ENCODE measurements at regions not wholly inside any gene's neighbourhood (a gene's known extent, or its start where the extent isn't known, plus 50 kb on each side); places are given as distances from the start of the nearest gene placed in this dataset.
"Not testable (repeated sequence)": the region's sequence is repeated elsewhere in the genome, so short reads cannot be mapped to it uniquely, and the experiment has no call there.

DNA sequence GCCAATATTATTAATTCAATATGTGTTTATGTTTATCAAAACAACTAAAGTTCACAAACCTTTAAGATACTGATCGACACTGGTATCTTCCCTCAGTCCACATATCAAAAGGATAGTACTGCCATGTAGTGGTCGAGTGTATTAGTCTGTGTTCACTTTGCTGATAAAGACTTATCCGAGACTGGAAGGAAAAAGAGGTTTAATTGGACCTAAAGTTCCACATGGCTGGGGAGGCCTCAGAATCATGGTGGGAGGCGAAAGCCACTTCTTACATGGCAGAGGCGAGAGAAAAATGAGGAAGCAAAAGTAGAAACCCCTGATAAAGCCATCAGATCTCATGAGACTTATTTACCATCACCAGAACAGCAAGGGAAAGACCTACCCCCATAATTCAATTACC, 325.4 kb upstream of the PHF14 start:
- Histone ChIP-seq H3K9me3 (ENCODE audit: control insufficient read depth, insufficient read depth, low read depth, low read length) (no peaks in the 10 kb centered on the region), H3K4me3 (ENCODE audit: low read depth, low read length) (no peak overlapping the region), H3K27ac (ENCODE audit: extremely low read depth, low read depth, low read length) (no peak overlapping the region), H3K4me1 (ENCODE audit: control insufficient read depth, insufficient read depth, low read length) (no peaks in the 10 kb centered on the region), H3K36me3 (ENCODE audit: control insufficient read depth in 2 of 2, insufficient read depth in 1 of 2, low read length in 2 of 2) (no peaks in the 10 kb centered on the region)
- POLR2A ChIA-PET: no interaction called here
- CTCF ChIA-PET: no interaction called here
- TF ChIP-seq MZF1 (tag by site-specific recombination; IDR thresholded peaks at IDR 0.05; ENCODE audit: borderline replicate concordance): no peak
- TF ChIP-seq, protein P1, sequence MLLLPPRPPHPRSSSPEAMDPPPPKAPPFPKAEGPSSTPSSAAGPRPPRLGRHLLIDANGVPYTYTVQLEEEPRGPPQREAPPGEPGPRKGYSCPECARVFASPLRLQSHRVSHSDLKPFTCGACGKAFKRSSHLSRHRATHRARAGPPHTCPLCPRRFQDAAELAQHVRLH (tag by site-specific recombination; IDR thresholded peaks at IDR 0.05): no peak
- no peak for TF ChIP-seq GFI1B (tag by site-specific recombination; IDR thresholded peaks at IDR 0.05)
- TF ChIP-seq, protein P2, sequence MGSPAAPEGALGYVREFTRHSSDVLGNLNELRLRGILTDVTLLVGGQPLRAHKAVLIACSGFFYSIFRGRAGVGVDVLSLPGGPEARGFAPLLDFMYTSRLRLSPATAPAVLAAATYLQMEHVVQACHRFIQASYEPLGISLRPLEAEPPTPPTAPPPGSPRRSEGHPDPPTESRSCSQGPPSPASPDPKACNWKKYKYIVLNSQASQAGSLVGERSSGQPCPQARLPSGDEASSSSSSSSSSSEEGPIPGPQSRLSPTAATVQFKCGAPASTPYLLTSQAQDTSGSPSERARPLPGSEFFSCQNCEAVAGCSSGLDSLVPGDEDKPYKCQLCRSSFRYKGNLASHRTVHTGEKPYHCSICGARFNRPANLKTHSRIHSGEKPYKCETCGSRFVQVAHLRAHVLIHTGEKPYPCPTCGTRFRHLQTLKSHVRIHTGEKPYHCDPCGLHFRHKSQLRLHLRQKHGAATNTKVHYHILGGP (tag by site-specific recombination; IDR thresholded peaks at IDR 0.05): no peak

DNA sequence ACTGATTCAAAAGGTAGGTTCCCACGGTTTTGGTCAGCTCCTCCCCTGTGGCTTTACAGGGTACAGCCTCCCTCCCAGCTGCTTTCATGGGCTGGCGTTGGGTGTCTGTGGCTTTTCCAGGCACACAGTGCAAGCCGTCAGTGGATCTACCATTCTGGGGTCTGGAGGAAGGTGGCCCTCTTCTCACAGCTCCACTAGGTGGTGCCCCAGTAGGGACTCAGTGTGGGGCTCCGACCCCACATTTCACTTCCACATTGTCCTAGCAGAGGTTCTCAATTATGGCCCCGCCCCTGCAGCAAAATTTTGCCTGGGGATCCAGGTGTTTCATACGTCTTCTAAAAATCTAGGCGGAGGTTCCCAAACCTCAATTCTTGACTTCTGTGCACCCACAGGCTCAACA, 324.6 kb upstream of the PHF14 start:
- H3K36me3 ChIP-seq (ENCODE audit: control insufficient read depth in 2 of 2, insufficient read depth in 1 of 2, low read length in 2 of 2); H3K27ac ChIP-seq (ENCODE audit: extremely low read depth, low read depth, low read length); POLR2A ChIA-PET; H3K9me3 ChIP-seq (ENCODE audit: control insufficient read depth, insufficient read depth, low read depth, low read length); H3K4me1 ChIP-seq (ENCODE audit: control insufficient read depth, insufficient read depth, low read length); CTCF ChIA-PET; H3K4me3 ChIP-seq (ENCODE audit: low read depth, low read length): not testable (repeated sequence)

- H3K4me3 ChIP-seq (ENCODE audit: low read depth, low read length): no peak overlapping the region
- ChIA-PET POLR2A (no interaction called here), CTCF (interaction anchor here (0.6 kb wide), 1 partner anchor 80 kb away, joined by 3 read pairs; no protein-coding TSS in a partner anchor)
- no peaks in the 10 kb centered on the region for H3K36me3 ChIP-seq (ENCODE audit: control insufficient read depth in 2 of 2, insufficient read depth in 1 of 2, low read length in 2 of 2)
- TF ChIP-seq, protein P2 (tag by site-specific recombination; IDR thresholded peaks at IDR 0.05): no peak
- no peak for TF ChIP-seq ZNF626 (tag by site-specific recombination; IDR thresholded peaks at IDR 0.05)
- no peak for TF ChIP-seq ZNF830 (tag by site-specific recombination; IDR thresholded peaks at IDR 0.05; ENCODE audit: low read depth)
- TF ChIP-seq ZNF10 (tag by site-specific recombination; IDR thresholded peaks at IDR 0.05): no peak
- no peak for TF ChIP-seq HOXD13 (CRISPR knock-in tag; IDR thresholded peaks at IDR 0.05; ENCODE audit: borderline replicate concordance)
- no peak for TF ChIP-seq ZNF585B (tag by site-specific recombination; IDR thresholded peaks at IDR 0.05)
- TF ChIP-seq ZNF701 (tag by site-specific recombination; IDR thresholded peaks at IDR 0.05): no peak
- no peak for TF ChIP-seq ZNF37A (tag by site-specific recombination; IDR thresholded peaks at IDR 0.05)
- no peak for TF ChIP-seq SETDB1 (IDR thresholded peaks at IDR 0.05; ENCODE audit: insufficient read length, low read length)
- TF ChIP-seq ZNF747 (tag by site-specific recombination; IDR thresholded peaks at IDR 0.05): no peak
- TF ChIP-seq ZNF76 (tag by site-specific recombination; IDR thresholded peaks at IDR 0.05; ENCODE audit: borderline replicate concordance, low read depth): no peak
- TF ChIP-seq, protein P3, sequence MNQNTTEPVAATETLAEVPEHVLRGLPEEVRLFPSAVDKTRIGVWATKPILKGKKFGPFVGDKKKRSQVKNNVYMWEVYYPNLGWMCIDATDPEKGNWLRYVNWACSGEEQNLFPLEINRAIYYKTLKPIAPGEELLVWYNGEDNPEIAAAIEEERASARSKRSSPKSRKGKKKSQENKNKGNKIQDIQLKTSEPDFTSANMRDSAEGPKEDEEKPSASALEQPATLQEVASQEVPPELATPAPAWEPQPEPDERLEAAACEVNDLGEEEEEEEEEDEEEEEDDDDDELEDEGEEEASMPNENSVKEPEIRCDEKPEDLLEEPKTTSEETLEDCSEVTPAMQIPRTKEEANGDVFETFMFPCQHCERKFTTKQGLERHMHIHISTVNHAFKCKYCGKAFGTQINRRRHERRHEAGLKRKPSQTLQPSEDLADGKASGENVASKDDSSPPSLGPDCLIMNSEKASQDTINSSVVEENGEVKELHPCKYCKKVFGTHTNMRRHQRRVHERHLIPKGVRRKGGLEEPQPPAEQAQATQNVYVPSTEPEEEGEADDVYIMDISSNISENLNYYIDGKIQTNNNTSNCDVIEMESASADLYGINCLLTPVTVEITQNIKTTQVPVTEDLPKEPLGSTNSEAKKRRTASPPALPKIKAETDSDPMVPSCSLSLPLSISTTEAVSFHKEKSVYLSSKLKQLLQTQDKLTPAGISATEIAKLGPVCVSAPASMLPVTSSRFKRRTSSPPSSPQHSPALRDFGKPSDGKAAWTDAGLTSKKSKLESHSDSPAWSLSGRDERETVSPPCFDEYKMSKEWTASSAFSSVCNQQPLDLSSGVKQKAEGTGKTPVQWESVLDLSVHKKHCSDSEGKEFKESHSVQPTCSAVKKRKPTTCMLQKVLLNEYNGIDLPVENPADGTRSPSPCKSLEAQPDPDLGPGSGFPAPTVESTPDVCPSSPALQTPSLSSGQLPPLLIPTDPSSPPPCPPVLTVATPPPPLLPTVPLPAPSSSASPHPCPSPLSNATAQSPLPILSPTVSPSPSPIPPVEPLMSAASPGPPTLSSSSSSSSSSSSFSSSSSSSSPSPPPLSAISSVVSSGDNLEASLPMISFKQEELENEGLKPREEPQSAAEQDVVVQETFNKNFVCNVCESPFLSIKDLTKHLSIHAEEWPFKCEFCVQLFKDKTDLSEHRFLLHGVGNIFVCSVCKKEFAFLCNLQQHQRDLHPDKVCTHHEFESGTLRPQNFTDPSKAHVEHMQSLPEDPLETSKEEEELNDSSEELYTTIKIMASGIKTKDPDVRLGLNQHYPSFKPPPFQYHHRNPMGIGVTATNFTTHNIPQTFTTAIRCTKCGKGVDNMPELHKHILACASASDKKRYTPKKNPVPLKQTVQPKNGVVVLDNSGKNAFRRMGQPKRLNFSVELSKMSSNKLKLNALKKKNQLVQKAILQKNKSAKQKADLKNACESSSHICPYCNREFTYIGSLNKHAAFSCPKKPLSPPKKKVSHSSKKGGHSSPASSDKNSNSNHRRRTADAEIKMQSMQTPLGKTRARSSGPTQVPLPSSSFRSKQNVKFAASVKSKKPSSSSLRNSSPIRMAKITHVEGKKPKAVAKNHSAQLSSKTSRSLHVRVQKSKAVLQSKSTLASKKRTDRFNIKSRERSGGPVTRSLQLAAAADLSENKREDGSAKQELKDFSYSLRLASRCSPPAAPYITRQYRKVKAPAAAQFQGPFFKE (tag by site-specific recombination; IDR thresholded peaks at IDR 0.05; ENCODE audit: borderline replicate concordance): no peak
- TF ChIP-seq YY1 (tag by site-specific recombination; IDR thresholded peaks at IDR 0.05): no peak
- no peak for TF ChIP-seq AEBP2 (tag by site-specific recombination; IDR thresholded peaks at IDR 0.05; ENCODE audit: borderline replicate concordance)
- TF ChIP-seq ZNF514 (tag by site-specific recombination; IDR thresholded peaks at IDR 0.05): no peak
- no peaks in the 10 kb centered on the region for H3K9me3 ChIP-seq (ENCODE audit: control insufficient read depth, insufficient read depth, low read depth, low read length)
- no peaks in the 10 kb centered on the region for H3K4me1 ChIP-seq (ENCODE audit: control insufficient read depth, insufficient read depth, low read length)
- H3K27ac ChIP-seq (ENCODE audit: extremely low read depth, low read depth, low read length): no peak overlapping the region
Observed at GRCh38 chr7:10655031-10655430, 318.6 kb upstream of the PHF14 start.

Measured in HEK293 (cell line).